ENCODE measurements at regions not wholly inside any gene's neighbourhood (a gene's known extent, or its start where the extent isn't known, plus 50 kb on each side); places are given as distances from the start of the nearest gene placed in this dataset.

GRCh38 chr14:73785834-73786635 lies 65.6 kb upstream of the PTGR2 start:
- H3K4me3 ChIP-seq (ENCODE audit: low read length): peak overlapping the region; percentile 87
- no peak for TF ChIP-seq ZNF274 (IDR thresholded peaks at IDR 0.05; ENCODE audit: low read depth, low read length)

- H3K4me3 ChIP-seq (ENCODE audit: low read length): peak overlapping the region; percentile 87; the same call in 1 of the 2 replicates
- TF ChIP-seq ZNF274 (IDR thresholded peaks at IDR 0.05; ENCODE audit: low read depth, low read length): no peak
These were observed 66.2 kb upstream of the PTGR2 start for GRCh38 chr14:73785336-73785833.

GRCh38 chr14:73784988-73785313 lies 66.7 kb upstream of the PTGR2 start:
- no peak for TF ChIP-seq ZNF274 (IDR thresholded peaks at IDR 0.05; ENCODE audit: low read depth, low read length)
- H3K4me3 ChIP-seq (ENCODE audit: low read length): peak overlapping the region; percentile 87; the same call in 1 of the 2 replicates

GRCh38 chr14:73784181-73784987 lies 67.2 kb upstream of the PTGR2 start:
- peak overlapping the region; percentile 87; the same call in 1 of the 2 replicates for H3K4me3 ChIP-seq (ENCODE audit: low read length)
- TF ChIP-seq ZNF274 (IDR thresholded peaks at IDR 0.05; ENCODE audit: low read depth, low read length): no peak

- H3K4me3 ChIP-seq (ENCODE audit: low read length): peak overlapping the region; percentile 8; the same call in 1 of the 2 replicates
- no peak for TF ChIP-seq ZNF274 (IDR thresholded peaks at IDR 0.05; ENCODE audit: low read depth, low read length)
These were observed 68.4 kb upstream of the PTGR2 start for GRCh38 chr14:73783107-73783727.

GRCh38 chr14:73782623-73783022 lies 68.4 kb upstream of the PNMA1 start:
- TF ChIP-seq ZNF274 (IDR thresholded peaks at IDR 0.05; ENCODE audit: low read depth, low read length): no peak
- H3K4me3 ChIP-seq (ENCODE audit: low read length): no peak overlapping the region

- no peak for TF ChIP-seq ZNF274 (IDR thresholded peaks at IDR 0.05; ENCODE audit: low read depth, low read length)
- H3K4me3 ChIP-seq (ENCODE audit: low read length): no peak overlapping the region
These were observed 66.7 kb upstream of the PNMA1 start for GRCh38 chr14:73780896-73781295.

GRCh38 chr14:73780391-73780790 lies 66.2 kb upstream of the PNMA1 start:
- H3K4me3 ChIP-seq (ENCODE audit: low read length): no peak overlapping the region
- TF ChIP-seq ZNF274 (IDR thresholded peaks at IDR 0.05; ENCODE audit: low read depth, low read length): no peak

- no peak for TF ChIP-seq ZNF274 (IDR thresholded peaks at IDR 0.05; ENCODE audit: low read depth, low read length)
- no peak overlapping the region for H3K4me3 ChIP-seq (ENCODE audit: low read length)
These were observed 64.6 kb upstream of the PNMA1 start for GRCh38 chr14:73778736-73779135.

- H3K4me3 ChIP-seq (ENCODE audit: low read length): no peak overlapping the region
- no peak for TF ChIP-seq ZNF274 (IDR thresholded peaks at IDR 0.05; ENCODE audit: low read depth, low read length)
These were observed 63.2 kb upstream of the PNMA1 start for GRCh38 chr14:73777420-73777819.

GRCh38 chr14:73776194-73776537 lies 62.0 kb upstream of the PNMA1 start:
- no peak for TF ChIP-seq ZNF274 (IDR thresholded peaks at IDR 0.05; ENCODE audit: low read depth, low read length)

GRCh38 chr14:73775339-73776193 lies 61.4 kb upstream of the PNMA1 start:
- H3K4me3 ChIP-seq (ENCODE audit: low read length): no peak overlapping the region
- no peak for TF ChIP-seq ZNF274 (IDR thresholded peaks at IDR 0.05; ENCODE audit: low read depth, low read length)

More at GRCh38 chr14:73776194-73776537, 62.0 kb upstream of the PNMA1 start:
- H3K4me3 ChIP-seq (ENCODE audit: low read length): no peak overlapping the region

- no peak for TF ChIP-seq ZNF274 (IDR thresholded peaks at IDR 0.05; ENCODE audit: low read depth, low read length)
- no peak overlapping the region; the same call in 1 of the 2 replicates for H3K4me3 ChIP-seq (ENCODE audit: low read length)
These were observed 60.5 kb upstream of the PNMA1 start for GRCh38 chr14:73774671-73775070.

- no peak for TF ChIP-seq ZNF274 (IDR thresholded peaks at IDR 0.05; ENCODE audit: low read depth, low read length)
- no peak overlapping the region; the same call in 1 of the 2 replicates for H3K4me3 ChIP-seq (ENCODE audit: low read length)
These were observed 60.0 kb upstream of the PNMA1 start for GRCh38 chr14:73774241-73774570.

Measured in GM08714 (cell line).